Vagina (tissue), 2 donors: ENCODE measurements at regions not wholly inside any gene's neighbourhood (a gene's known extent, or its start where the extent isn't known, plus 50 kb on each side); places are given as distances from the start of the nearest gene placed in this dataset.

Source experiments
- POLR2A ChIP-seq, 2 donors: fragments of 450-650 bp; IDR thresholded peaks; one replicate each; pipeline ENCODE4 v1.6.1; 2017; ENCODE audit warnings: antibody characterized with exemption in 2 of 2, mild to moderate bottlenecking in 2 of 2, moderate library complexity in 2 of 2
- POLR2AphosphoS5 ChIP-seq, 2 donors: sonication (generic); formaldehyde crosslinking; IDR thresholded peaks; one replicate each; pipeline ENCODE4 v1.9.0; 2017; ENCODE audit warnings: antibody characterized with exemption in 2 of 2, mild to moderate bottlenecking in 2 of 2, low read depth in 1 of 2; ENCODE audit not compliant: insufficient read depth in 1 of 2

DNA sequence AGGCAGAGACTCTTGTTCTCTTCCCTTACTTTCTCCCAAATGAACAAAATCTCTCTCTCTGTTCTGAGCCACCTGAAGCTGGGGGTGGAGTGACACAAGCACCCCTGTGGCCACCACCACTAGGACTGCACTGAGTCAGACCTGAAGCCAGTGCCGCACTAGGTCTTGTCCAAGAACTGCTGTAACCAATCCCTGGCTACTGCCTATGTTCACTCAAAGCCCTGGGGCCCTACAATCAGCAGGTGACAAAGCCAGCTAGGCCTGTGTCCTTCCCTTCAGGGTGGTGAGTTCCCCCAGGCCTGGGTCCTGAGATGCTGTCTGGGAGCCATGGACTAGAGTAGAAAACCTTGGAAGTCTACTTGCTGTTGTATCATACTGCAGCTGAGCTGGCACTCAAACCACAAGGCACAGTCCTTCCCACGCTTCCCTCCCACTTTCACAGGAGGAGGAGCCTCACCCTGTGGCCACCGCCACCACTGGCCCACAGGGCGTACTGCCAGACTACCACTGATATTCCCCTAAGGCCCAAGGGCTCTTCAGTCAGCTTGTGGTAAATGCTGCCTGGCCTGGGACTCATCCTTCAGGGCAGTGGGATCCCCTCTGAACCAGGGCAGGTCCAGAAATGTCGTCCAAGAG, 119.1 kb downstream of the RTL9 start:
- TF ChIP-seq POLR2A (IDR thresholded peaks at IDR 0.05) (no peak), POLR2AphosphoS5 (IDR thresholded peaks at IDR 0.05; ENCODE audit: insufficient read depth in 1 of 2, low read depth in 1 of 2) (no peak)
